A549 (cell line): ENCODE measurements at regions not wholly inside any gene's neighbourhood (a gene's known extent, or its start where the extent isn't known, plus 50 kb on each side); places are given as distances from the start of the nearest gene placed in this dataset.
A peak's percentile ranks its signal among the peaks of the same experiment; 100 is the strongest.

Source experiments
- ATAC-seq, 2 experiments: fragments of 200-7000 bp in 1 of 2; fragments of >200 bp in 1 of 2; cut with Nextera tagmentation in 1 of 2; cut with Tn5 transposase in 1 of 2; 3 replicates each; pipeline versions ENCODE4 v1.8.0 to v1.9.1; 2018 to 2020; ENCODE audit warnings: mild to moderate bottlenecking in 1 of 2, moderate library complexity in 1 of 2
- CTCF ChIA-PET: fragments of 300-600 bp; sonication (Branson Sonifier 250); formaldehyde crosslinking; extraction: SDS; loops from one replicate; lab custom pipeline; 2021; ENCODE audit warnings: antibody characterized with exemption, inconsistent platforms; lab: Yijun Ruan, JAX
- POLR2A ChIA-PET: fragments of 350-600 bp; formaldehyde crosslinking; extraction: SDS; loops from one replicate; lab custom pipeline; 2021; ENCODE audit warnings: antibody characterized with exemption, inconsistent platforms; lab: Yijun Ruan, JAX
- DNase-seq, 2 experiments: peaks; one replicate each; pipeline versions ENCODE4 v3.0.0 to v3.0.0-alpha.2; 2011 to 2016; ENCODE audit warnings: low read depth in 1 of 2, low spot score in 1 of 2
- FAIRE-seq: peaks from 2 replicates; lab custom pipeline; 2011; peaks lifted over from hg19 to GRCh38; lab: Jason Lieb, UNC
- H3K27ac ChIP-seq, 2 experiments: fragments of >200 bp; sonication (Bioruptor Twin); formaldehyde crosslinking; 3 replicates each; pipeline ENCODE4 v1.5.1; 2016 to 2017
- H3K4me1 ChIP-seq: fragments of >200 bp; sonication (Bioruptor Twin); formaldehyde crosslinking; 3 replicates; pipeline ENCODE4 v1.6.1; 2016
- H3K4me2 ChIP-seq: fragments of >200 bp; sonication (Bioruptor Twin); formaldehyde crosslinking; 3 replicates; pipeline ENCODE4 v1.6.1; 2016
- H3K4me3 ChIP-seq: fragments of >200 bp; sonication (Bioruptor Twin); formaldehyde crosslinking; 3 replicates; pipeline ENCODE4 v1.5.1; 2016
- H3K9me3 ChIP-seq: fragments of >200 bp; sonication (Bioruptor Twin); formaldehyde crosslinking; 3 replicates; pipeline ENCODE4 v1.6.1; 2016
- CBX8 ChIP-seq: fragments of 200-600 bp; sonication (generic); IDR thresholded peaks from 2 replicates; pipeline ENCODE4 v1.6.1; 2016
- CHD2 ChIP-seq: fragments of 150-350 bp; IDR thresholded peaks from 2 replicates; pipeline ENCODE4 v1.6.1; 2014; ENCODE audit warnings: low read length; ENCODE audit not compliant: partially characterized antibody
- EHF ChIP-seq: fragments of 250-450 bp; sonication (Bioruptor Pico); IDR thresholded peaks from 2 replicates; pipeline ENCODE4 v1.5.0; 2020; ENCODE audit warnings: mild to moderate bottlenecking
- ELK1 ChIP-seq: fragments of 150-350 bp; IDR thresholded peaks from 2 replicates; pipeline ENCODE4 v1.6.1; 2014; ENCODE audit warnings: low read depth, mild to moderate bottlenecking, low read length
- HDAC2 ChIP-seq: fragments of 200-600 bp; sonication (generic); IDR thresholded peaks from 2 replicates; pipeline ENCODE4 v1.6.1; 2016
- HEYL ChIP-seq: fragments of 250-450 bp; sonication (Bioruptor Pico); IDR thresholded peaks from 2 replicates; pipeline ENCODE4 v1.8.0; 2021; ENCODE audit warnings: mild to moderate bottlenecking, moderate library complexity
- HMGXB4 ChIP-seq: fragments of 250-450 bp; sonication (Bioruptor Pico); IDR thresholded peaks from 2 replicates; pipeline ENCODE4 v1.5.0; 2021; ENCODE audit warnings: mild to moderate bottlenecking, moderate library complexity, borderline replicate concordance
- MAFK ChIP-seq: fragments of 450-650 bp; IDR thresholded peaks from 2 replicates; pipeline ENCODE4 v1.6.1; 2014; ENCODE audit not compliant: partially characterized antibody
- PHF8 ChIP-seq: fragments of 200-600 bp; sonication (generic); IDR thresholded peaks from 2 replicates; pipeline ENCODE4 v1.6.1; 2016; ENCODE audit warnings: low read depth, mild to moderate bottlenecking, antibody characterized with exemption, moderate library complexity, borderline replicate concordance
- POLR2AphosphoS2 ChIP-seq: conservative IDR thresholded peaks from 2 replicates; pipeline ENCODE4 v1.6.1; 2012; ENCODE audit warnings: low read length, improper control_type of control experiment, inconsistent platforms
- REST ChIP-seq: fragments of 200-600 bp; sonication (generic); IDR thresholded peaks from 2 replicates; pipeline ENCODE4 v1.6.1; 2016; ENCODE audit warnings: antibody characterized with exemption, mild to moderate bottlenecking, moderate library complexity
- RFX5 ChIP-seq: fragments of 450-650 bp; IDR thresholded peaks from 2 replicates; pipeline ENCODE4 v1.7.1; 2014; ENCODE audit warnings: antibody characterized with exemption, mild to moderate bottlenecking, moderate library complexity
- RNF2 ChIP-seq: fragments of 200-600 bp; sonication (generic); IDR thresholded peaks from 2 replicates; pipeline ENCODE4 v1.6.1; 2016; ENCODE audit warnings: low read depth, mild to moderate bottlenecking, antibody characterized with exemption, moderate library complexity, borderline replicate concordance
- TP53 ChIP-seq: fragments of 250-450 bp; sonication (Bioruptor Pico); IDR thresholded peaks from 2 replicates; pipeline ENCODE4 v1.5.0; 2021; ENCODE audit warnings: mild to moderate bottlenecking, moderate library complexity
- WGBS: methylation state at CpG from one replicate; pipeline ENCODE4 v1.1.6; 2017; ENCODE audit errors: missing lambda C conversion rate; 5-methylcytosine and 5-hydroxymethylcytosine counted together
- TF ChIP-seq, protein P1 (sequence below): IDR thresholded peaks from 2 replicates; pipeline ENCODE4 v1.6.1; 2012

DNA sequence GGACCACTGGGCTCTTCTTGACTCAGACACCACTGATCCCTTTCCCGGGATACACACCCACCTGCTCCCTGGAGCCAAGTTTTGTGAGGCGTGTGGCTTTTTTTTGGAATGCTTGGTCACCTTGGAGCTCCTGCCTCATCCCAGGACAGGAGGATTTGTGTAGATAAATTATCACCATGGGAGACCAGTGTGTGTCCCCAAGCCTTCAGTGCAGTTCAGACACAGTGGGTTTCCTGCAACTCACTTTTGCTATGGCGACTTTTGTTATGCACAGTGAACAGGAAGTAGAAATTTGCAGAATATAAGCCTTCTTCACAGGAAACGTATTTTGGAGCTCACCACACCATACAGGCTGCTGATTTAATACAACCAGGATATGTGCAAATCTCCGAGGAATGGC is 357.4 kb downstream of the PAX1 start:
- DNase-seq = no peak
- TF ChIP-seq POLR2AphosphoS2 (no peak), RFX5 (no peak), TP53 (CRISPR knock-in tag) (no peak), CHD2 (no peak), EHF (no peak), MAFK (no peak), ELK1 (no peak), CBX8 (no peak)
- Histone ChIP-seq H3K9me3 (no peaks in the 10 kb centered on the region; the same call in 2 of the 3 replicates), H3K27ac (no peak overlapping the region), H3K4me3 (no peak overlapping the region), H3K4me2 (no peak overlapping the region), H3K4me1 (no peaks in the 10 kb centered on the region)
- ChIA-PET CTCF (interaction anchor here (1.0 kb wide), 1 partner anchor 254 kb away, joined by 3 read pairs; no protein-coding TSS in a partner anchor), POLR2A (no interaction called here)
- peak; percentile 7 for FAIRE-seq
- ATAC-seq = no peak
- WGBS = 4% methylated on average over 5 of the region's 5 CpGs

- DNase-seq (no peak), FAIRE-seq (no peak), ATAC-seq (no peak)
- Histone ChIP-seq H3K27ac (no peak overlapping the region), H3K4me1 (no peaks in the 10 kb centered on the region), H3K9me3 (no peaks in the 10 kb centered on the region; the same call in 2 of the 3 replicates), H3K4me3 (no peak overlapping the region), H3K4me2 (no peak overlapping the region)
- POLR2A ChIA-PET = no interaction called here
- CTCF ChIA-PET = no interaction called here
- 3% methylated on average over 2 of the region's 2 CpGs for WGBS
- TF ChIP-seq RNF2 (no peak), CBX8 (no peak), HDAC2 (no peak), PHF8 (no peak), HMGXB4 (CRISPR knock-in tag) (no peak)
- TF ChIP-seq, protein P1, sequence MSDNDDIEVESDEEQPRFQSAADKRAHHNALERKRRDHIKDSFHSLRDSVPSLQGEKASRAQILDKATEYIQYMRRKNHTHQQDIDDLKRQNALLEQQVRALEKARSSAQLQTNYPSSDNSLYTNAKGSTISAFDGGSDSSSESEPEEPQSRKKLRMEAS = no peak
Observed at GRCh38 chr20:22060610-22061009, 355.1 kb downstream of the PAX1 start.

DNA sequence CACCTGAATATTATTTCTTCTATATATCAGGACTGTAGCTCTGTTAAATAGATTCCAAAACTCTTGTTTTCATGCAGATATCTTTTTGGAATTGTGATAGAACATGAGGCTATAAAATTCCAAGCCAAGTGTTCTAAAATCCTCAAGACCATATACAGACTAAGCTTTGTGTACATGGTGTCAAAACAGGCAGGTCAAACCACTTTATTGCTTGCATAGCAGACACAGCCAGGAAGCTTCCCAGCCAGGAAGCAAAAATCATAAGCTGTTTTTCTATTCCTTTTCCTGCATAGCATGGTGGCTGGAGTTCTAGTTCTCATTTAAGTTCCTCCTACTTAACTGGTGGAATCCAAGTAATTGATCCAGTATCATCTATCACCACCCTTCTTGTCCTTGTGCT is 353.3 kb downstream of the PAX1 start:
- POLR2A ChIA-PET = no interaction called here
- no peak overlapping the region for H3K4me2 ChIP-seq
- H3K9me3 ChIP-seq = no peaks in the 10 kb centered on the region; the same call in 2 of the 3 replicates
- CTCF ChIA-PET = no interaction called here
- ATAC-seq (no peak), DNase-seq (no peak), FAIRE-seq (no peak)
- no peaks in the 10 kb centered on the region for H3K4me1 ChIP-seq
- no peak overlapping the region for H3K4me3 ChIP-seq
- no peak for TF ChIP-seq HEYL (CRISPR knock-in tag)
- no peak for TF ChIP-seq REST
- H3K27ac ChIP-seq = no peak overlapping the region
